GM12878 (cell line): ENCODE measurements at regions not wholly inside any gene's neighbourhood (a gene's known extent, or its start where the extent isn't known, plus 50 kb on each side); places are given as distances from the start of the nearest gene placed in this dataset.

Experiments used
- ATAC-seq: fragments of 200-7000 bp; cut with Tn5 transposase; 3 replicates; pipeline ENCODE4 v1.9.1; 2020; ENCODE audit warnings: mild to moderate bottlenecking, moderate library complexity
- BruUV-seq: library from RNA; stranded (reverse); fragments of 400-500 nt; replicated peaks from 2 replicates; lab custom pipeline; 2021; lab: Mats Ljungman, UMichigan
- CTCF ChIA-PET: fragments of 300-600 bp; sonication (Branson Sonifier 250); formaldehyde crosslinking; extraction: SDS; loops from one replicate; lab custom pipeline; 2021; ENCODE audit warnings: inconsistent platforms; lab: Yijun Ruan, JAX
- POLR2A ChIA-PET: fragments of 350-600 bp; formaldehyde crosslinking; extraction: SDS; loops from one replicate; lab custom pipeline; 2021; ENCODE audit warnings: inconsistent platforms; lab: Charles Lee
- RAD21 ChIA-PET: fragments of 300-600 bp; sonication (Branson Sonifier 250); formaldehyde crosslinking; loops from one replicate; lab custom pipeline; 2023; ENCODE audit warnings: antibody characterized with exemption; ENCODE audit not compliant: unreplicated experiment; lab: Charles Lee
- SMC1A ChIA-PET: fragments of 300-600 bp; sonication (Branson Sonifier 250); formaldehyde crosslinking; loops from one replicate; lab custom pipeline; 2023; ENCODE audit not compliant: unreplicated experiment, uncharacterized antibody; lab: Charles Lee
- DNase-seq: peaks from one replicate; pipeline ENCODE4 v3.0.0-alpha.2; 2011; ENCODE audit warnings: low read depth, low spot score
- FAIRE-seq: peaks from 3 replicates; lab custom pipeline; 2011; peaks lifted over from hg19 to GRCh38; lab: Jason Lieb, UNC
- H2AFZ ChIP-seq: 2 replicates; pipeline ENCODE4 v1.6.0; 2011; ENCODE audit warnings: low read depth, low read length, control low read depth; ENCODE audit not compliant: control insufficient read depth
- H3K27ac ChIP-seq: 2 replicates; pipeline ENCODE4 v1.5.1; 2011; ENCODE audit warnings: control low read depth; ENCODE audit not compliant: control insufficient read depth, insufficient read depth
- H3K27me3 ChIP-seq, 2 experiments: replicated peaks in 1 of 2; 2 replicates each; pipeline versions ENCODE4 v1.6.0 to v1.6.1; 2011; ENCODE audit warnings: low read length in 1 of 2; ENCODE audit not compliant: control insufficient read depth in 2 of 2, insufficient read depth in 2 of 2
- H3K36me3 ChIP-seq, 2 experiments: 2 replicates each; pipeline ENCODE4 v1.5.1; 2011; ENCODE audit warnings: low read length in 1 of 2; ENCODE audit not compliant: control insufficient read depth in 2 of 2, insufficient read depth in 2 of 2
- H3K4me1 ChIP-seq: 2 replicates; pipeline ENCODE4 v1.6.1; 2011; ENCODE audit warnings: mild to moderate bottlenecking, low read length, moderate library complexity, mixed read lengths; ENCODE audit not compliant: control insufficient read depth, insufficient read depth
- H3K4me2 ChIP-seq: 2 replicates; pipeline ENCODE4 v1.6.0; 2011; ENCODE audit warnings: control low read depth; ENCODE audit not compliant: control insufficient read depth, insufficient read depth
- H3K4me3 ChIP-seq: fragments of 200-600 bp; sonication (generic); 2 replicates; pipeline ENCODE4 v1.5.1; 2016
- H3K79me2 ChIP-seq: 2 replicates; pipeline ENCODE4 v1.6.0; 2011; ENCODE audit warnings: low read length; ENCODE audit not compliant: control insufficient read depth, insufficient read depth
- H3K9ac ChIP-seq: 2 replicates; pipeline ENCODE4 v1.8.0; 2011; ENCODE audit warnings: low read length, control low read depth, mixed read lengths; ENCODE audit not compliant: control insufficient read depth, insufficient read depth
- H3K9me3 ChIP-seq: replicated peaks from 3 replicates; pipeline ENCODE4 v1.5.1; 2011; ENCODE audit warnings: mild to moderate bottlenecking, low read length; ENCODE audit not compliant: control insufficient read depth, insufficient read depth
- H4K20me1 ChIP-seq: 2 replicates; pipeline ENCODE4 v1.6.0; 2011; ENCODE audit not compliant: control insufficient read depth, insufficient read depth
- BCL3 ChIP-seq: IDR thresholded peaks from 2 replicates; pipeline ENCODE4 v1.6.1; 2011; ENCODE audit warnings: borderline replicate concordance, low read depth, mild to moderate bottlenecking, moderate library complexity, low read length; ENCODE audit not compliant: insufficient read depth, poor library complexity, severe bottlenecking
- KAT2A ChIP-seq: conservative IDR thresholded peaks from 2 replicates; pipeline ENCODE4 v1.6.1; 2011; ENCODE audit warnings: low read depth, low read length; ENCODE audit not compliant: control insufficient read depth
- NFYB ChIP-seq: IDR thresholded peaks from 2 replicates; pipeline ENCODE4 v1.6.1; 2011; ENCODE audit warnings: low read depth, mild to moderate bottlenecking, low read length, improper control_type of control experiment, moderate library complexity; ENCODE audit not compliant: insufficient read depth
- POLR2AphosphoS2 ChIP-seq: IDR thresholded peaks from 2 replicates; pipeline ENCODE4 v1.6.1; 2011; ENCODE audit warnings: low read depth, mild to moderate bottlenecking, low read length, improper control_type of control experiment, moderate library complexity
- REST ChIP-seq: IDR thresholded peaks from 2 replicates; pipeline ENCODE4 v1.6.1; 2012; ENCODE audit warnings: mild to moderate bottlenecking, low read depth, low read length
- ZBTB33 ChIP-seq: fragments of 450-650 bp; IDR thresholded peaks from 2 replicates; pipeline ENCODE4 v1.6.1; 2017; ENCODE audit warnings: mild to moderate bottlenecking
- ZNF384 ChIP-seq: IDR thresholded peaks from 2 replicates; pipeline ENCODE4 v1.6.1; 2012; ENCODE audit warnings: low read depth, mild to moderate bottlenecking, low read length, improper control_type of control experiment, borderline replicate concordance
- WGBS: methylation state at CpG from one replicate; pipeline ENCODE4 v1.1.6; 2016; ENCODE audit warnings: low lambda C conversion rate; ENCODE audit not compliant: insufficient replicate concordance, insufficient coverage; ENCODE audit errors: missing lambda C conversion rate; 5-methylcytosine and 5-hydroxymethylcytosine counted together
- in situ Hi-C: fragments of 300-500 bp; cut with MboI; formaldehyde crosslinking; loops from 9 replicates; pipeline ENCODE4 v1.14.3; 2018; ENCODE audit warnings: mixed read lengths
- intact Hi-C: fragments of 100-400 bp; cut with micrococcal nuclease; formaldehyde crosslinking; loops from one replicate; pipeline ENCODE4 v1.14.2; 2022; ENCODE audit not compliant: unreplicated experiment

GRCh38 chr12:115191342-115191741, 507.4 kb upstream of the TBX3 start (continued):
- TF ChIP-seq BCL3, result no peak
- no peak for TF ChIP-seq POLR2AphosphoS2
- no peak for TF ChIP-seq REST
- TF ChIP-seq KAT2A, result no peak
- no peak for TF ChIP-seq ZNF384

GRCh38 chr12:115190010-115190770, 506.2 kb upstream of the TBX3 start:
- TF ChIP-seq NFYB (no peak), ZBTB33 (no peak)
- WGBS, result 4% methylated on average over 6 of the region's 6 CpGs
- BruUV-seq, result no TSS peak
- ATAC-seq (no peak), FAIRE-seq (no peak), DNase-seq (no peak)
- Histone ChIP-seq H4K20me1 (no peaks in the 10 kb centered on the region), H3K27ac (no peak overlapping the region), H3K9ac (no peak overlapping the region), H3K36me3 (no peaks in the 10 kb centered on the region), H3K4me3 (no peak overlapping the region), H3K9me3 (no peaks in the 10 kb centered on the region; the same call in 2 of the 3 replicates), H3K79me2 (no peaks in the 10 kb centered on the region), H2AFZ (no peak overlapping the region), H3K4me1 (no peaks in the 10 kb centered on the region), H3K4me2 (no peak overlapping the region), H3K27me3 (no peaks in the 10 kb centered on the region)
- intact Hi-C loops (no loop called here), in situ Hi-C loops (no loop called here)
- CTCF ChIA-PET, result interaction anchor here (1.3 kb wide), 1 partner anchor 296 kb away, joined by 4 read pairs; no protein-coding TSS in a partner anchor
- SMC1A ChIA-PET, result interaction anchor here (0.9 to 1.4 kb wide), 4 partner anchors 11 to 38 kb away, joined by 3 to 4 read pairs (median 3); no protein-coding TSS in a partner anchor
- POLR2A ChIA-PET, result no interaction called here
- RAD21 ChIA-PET, result interaction anchor here (0.7 kb wide), 1 partner anchor 267 kb away, joined by 3 read pairs; no protein-coding TSS in a partner anchor
